HepG2 (cell line): ENCODE measurements at regions not wholly inside any gene's neighbourhood (a gene's known extent, or its start where the extent isn't known, plus 50 kb on each side); places are given as distances from the start of the nearest gene placed in this dataset.

Experiments
- ATAC-seq: fragments of 200-7000 bp; cut with Tn5 transposase; 3 replicates; pipeline ENCODE4 v1.9.1; 2020; ENCODE audit warnings: mild to moderate bottlenecking, moderate library complexity
- BruUV-seq: library from RNA; stranded (reverse); fragments of 400-500 nt; replicated peaks from 2 replicates; lab custom pipeline; 2021; lab: Mats Ljungman, UMichigan
- CTCF ChIA-PET: fragments of 300-600 bp; formaldehyde crosslinking; extraction: SDS; loops from one replicate; lab custom pipeline; 2021; ENCODE audit warnings: low total read pairs, inconsistent platforms, low intra/inter-chr PET ratio; lab: Yijun Ruan, JAX
- POLR2A ChIA-PET: fragments of 350-600 bp; sonication (Branson Sonifier 250); formaldehyde crosslinking; loops from one replicate; lab custom pipeline; 2020; ENCODE audit warnings: antibody characterized with exemption, inconsistent platforms; lab: Yijun Ruan, JAX
- DNase-seq: peaks from one replicate; pipeline ENCODE4 v3.0.0-alpha.2; 2015; ENCODE audit warnings: low spot score
- FAIRE-seq: peaks from 3 replicates; lab custom pipeline; 2011; peaks lifted over from hg19 to GRCh38; lab: Jason Lieb, UNC
- H2AFZ ChIP-seq: one replicate; pipeline ENCODE4 v1.6.1; 2011; ENCODE audit warnings: low read length, inconsistent platforms
- H3K27ac ChIP-seq: fragments of 300-600 bp; 3 replicates; pipeline ENCODE4 v1.8.0; 2011; ENCODE audit warnings: mixed run types, mild to moderate bottlenecking, mixed read lengths, low read length, inconsistent platforms; ENCODE audit not compliant: insufficient read depth; ENCODE audit errors: extremely low read length
- H3K27me3 ChIP-seq, 2 experiments: fragments of 200-600 bp in 1 of 2; 2 replicates in 1 of 2; 3 replicates in 1 of 2; pipeline versions ENCODE4 v1.6.0 to v1.8.0; 2011; ENCODE audit warnings: low read length in 2 of 2, mild to moderate bottlenecking in 2 of 2, moderate library complexity in 2 of 2, inconsistent platforms in 1 of 2; ENCODE audit not compliant: insufficient read depth in 2 of 2, control insufficient read depth in 1 of 2
- H3K36me3 ChIP-seq, 2 experiments: fragments of 200-600 bp in 1 of 2; replicated peaks in 1 of 2; 2 replicates in 1 of 2; 3 replicates in 1 of 2; pipeline versions ENCODE4 v1.5.1 to v1.8.0; 2011; ENCODE audit warnings: low read length in 2 of 2, inconsistent platforms in 1 of 2; ENCODE audit not compliant: insufficient read depth in 2 of 2, control insufficient read depth in 1 of 2
- H3K4me1 ChIP-seq: 2 replicates; pipeline ENCODE4 v1.5.1; 2012; ENCODE audit warnings: low read length, inconsistent platforms; ENCODE audit not compliant: insufficient read depth
- H3K4me2 ChIP-seq: 2 replicates; pipeline ENCODE4 v1.6.0; 2011; ENCODE audit warnings: low read depth, low read length, inconsistent platforms
- H3K4me3 ChIP-seq, 3 experiments: fragments of 200-600 bp in 1 of 3; sonication (generic), shearing (Covaris generic) in 1 of 3; replicated peaks in 1 of 3; 2 replicates each; pipeline ENCODE4 v1.5.1; 2011 to 2016; ENCODE audit warnings: low read length in 3 of 3, inconsistent platforms in 2 of 3, low read depth in 2 of 3, mild to moderate bottlenecking in 2 of 3, control low read depth in 1 of 3, mixed read lengths in 1 of 3; ENCODE audit not compliant: insufficient read depth in 1 of 3
- H3K79me2 ChIP-seq: one replicate; pipeline ENCODE4 v1.6.1; 2011; ENCODE audit warnings: low read length, inconsistent platforms; ENCODE audit not compliant: insufficient read depth
- H3K9ac ChIP-seq: 2 replicates; pipeline ENCODE4 v1.6.0; 2011; ENCODE audit warnings: mild to moderate bottlenecking, low read depth, low read length, inconsistent platforms; ENCODE audit not compliant: insufficient read depth
- H3K9me3 ChIP-seq: 2 replicates; pipeline ENCODE4 v1.5.1; 2012; ENCODE audit warnings: mild to moderate bottlenecking, low read length
- H4K20me1 ChIP-seq: 2 replicates; pipeline ENCODE4 v1.6.0; 2011; ENCODE audit warnings: inconsistent platforms, mild to moderate bottlenecking, low read length, moderate library complexity; ENCODE audit not compliant: insufficient read depth
- MBNL3 ChIP-seq: fragments of 250-450 bp; sonication (Bioruptor Pico); conservative IDR thresholded peaks from 2 replicates; pipeline ENCODE4 v1.8.0; 2022; ENCODE audit warnings: mild to moderate bottlenecking, inconsistent platforms
- RAD51 ChIP-seq: fragments of 450-650 bp; IDR thresholded peaks from 2 replicates; pipeline ENCODE4 v1.6.1; 2016; ENCODE audit warnings: borderline replicate concordance
- RFX1 ChIP-seq: fragments of 450-650 bp; IDR thresholded peaks from 2 replicates; pipeline ENCODE4 v1.6.1; 2017
- SMC3 ChIP-seq: IDR thresholded peaks from 2 replicates; pipeline ENCODE4 v1.6.1; 2011; ENCODE audit warnings: low read length, improper control_type of control experiment
- STAG1 ChIP-seq: sonication (generic); formaldehyde crosslinking; IDR thresholded peaks from 2 replicates; pipeline ENCODE4 v1.4.0; 2020; ENCODE audit warnings: missing genetic modification reagents
- XRCC5 ChIP-seq: fragments of 200-400 bp; formaldehyde crosslinking; optimal IDR thresholded peaks from 2 replicates; pipeline ENCODE3; 2017; ENCODE audit warnings: mild to moderate bottlenecking, low read length
- ZBTB38 ChIP-seq: sonication (generic); formaldehyde crosslinking; IDR thresholded peaks from 2 replicates; pipeline ENCODE4 v1.5.1; 2020; ENCODE audit warnings: mild to moderate bottlenecking, missing genetic modification reagents
- ZNF124 ChIP-seq: sonication (generic); formaldehyde crosslinking; IDR thresholded peaks from 2 replicates; pipeline ENCODE4 v1.4.0; 2020; ENCODE audit warnings: missing genetic modification reagents
- ZNF629 ChIP-seq: sonication (generic); formaldehyde crosslinking; conservative IDR thresholded peaks from 2 replicates; pipeline ENCODE4 v1.5.0; 2020; ENCODE audit warnings: missing genetic modification reagents
- WGBS: methylation state at CpG from one replicate; pipeline ENCODE4 v1.1.6; 2017; ENCODE audit warnings: low lambda C conversion rate; 5-methylcytosine and 5-hydroxymethylcytosine counted together
- in situ Hi-C: cut with HindIII; loops from 2 replicates; pipeline ENCODE4 v1.10.0; 2017; ENCODE audit warnings: low pct_unique_long_range_greater_than_20kb; ENCODE audit not compliant: extremely low pct_ligation_motif_present
- intact Hi-C: fragments of 100-400 bp; cut with micrococcal nuclease; formaldehyde crosslinking; loops from one replicate; pipeline ENCODE4 v1.10.0; 2022; ENCODE audit not compliant: unreplicated experiment
- TF ChIP-seq, protein P1 (sequence below): sonication (generic); formaldehyde crosslinking; IDR thresholded peaks from 2 replicates; pipeline ENCODE4 v1.5.0; 2020; ENCODE audit warnings: missing genetic modification reagents
- TF ChIP-seq, protein P2 (sequence below): sonication (generic); formaldehyde crosslinking; conservative IDR thresholded peaks from 2 replicates; pipeline ENCODE4 v1.8.1; 2023; ENCODE audit warnings: missing genetic modification reagents
- TF ChIP-seq, protein P3 (sequence below): sonication (generic); formaldehyde crosslinking; IDR thresholded peaks from 2 replicates; pipeline ENCODE4 v1.5.0; 2020; ENCODE audit warnings: mild to moderate bottlenecking, missing genetic modification reagents, moderate library complexity

DNA sequence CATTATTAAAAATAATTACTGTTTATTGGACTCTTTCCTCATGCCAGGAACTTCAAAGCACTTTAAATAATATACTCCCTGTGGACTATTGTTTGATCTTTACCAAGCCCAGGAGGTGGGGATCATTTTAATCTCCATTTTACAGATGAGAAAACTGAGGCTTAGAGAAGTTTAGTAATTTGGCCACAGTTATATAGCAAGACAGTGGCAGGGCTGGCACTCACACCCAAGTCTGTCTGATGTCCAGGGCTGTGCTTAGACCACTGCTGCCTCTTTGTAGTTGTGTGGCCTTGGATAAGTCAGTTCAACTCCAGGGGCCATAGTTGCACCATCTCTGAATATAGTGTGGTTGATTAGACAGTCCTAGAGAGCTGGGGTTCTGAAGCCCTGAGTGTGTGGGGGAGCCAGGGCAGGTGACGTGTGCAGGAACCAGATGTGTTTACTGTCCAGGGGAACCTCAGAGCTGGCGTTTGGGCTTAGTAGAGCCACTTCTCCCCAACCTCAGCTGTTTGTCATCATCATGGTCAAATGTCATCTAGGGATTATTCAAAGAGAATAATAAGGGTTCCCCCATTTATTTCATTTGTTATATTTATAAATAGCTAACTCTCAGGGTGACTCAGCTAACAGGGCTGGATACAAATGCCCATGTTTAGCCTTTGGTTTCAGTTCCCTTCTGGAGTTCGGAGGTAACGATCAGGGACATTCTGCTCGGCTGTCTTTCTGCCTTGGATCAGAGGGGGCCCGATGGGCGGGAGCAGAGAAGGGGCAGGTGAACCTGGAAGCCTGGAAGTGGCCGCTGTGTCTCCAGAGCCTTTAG is 68.0 kb downstream of the BOLA3 start:
- intact Hi-C loops (no loop called here), in situ Hi-C loops (no loop called here)
- DNase-seq (no peak), ATAC-seq (no peak), FAIRE-seq (no peak)
- Histone ChIP-seq H3K9me3 (no peaks in the 10 kb centered on the region), H3K36me3 (peaks cover 15 to 64% of the 10 kb centered on the region in 2 experiments), H3K27me3 (no peaks in the 10 kb centered on the region), H3K4me1 (no peaks in the 10 kb centered on the region), H3K4me2 (no peak overlapping the region), H3K9ac (no peak overlapping the region), H3K4me3 (no peak overlapping the region), H2AFZ (no peak overlapping the region), H3K27ac (no peak overlapping the region), H3K79me2 (no peaks in the 10 kb centered on the region), H4K20me1 (no peaks in the 10 kb centered on the region)
- WGBS = 97% methylated on average over 8 of the region's 8 CpGs
- TF ChIP-seq RAD51 (no peak), ZNF629 (CRISPR knock-in tag) (peak; percentile 67), ZNF124 (CRISPR knock-in tag) (no peak), RFX1 (no peak), MBNL3 (CRISPR knock-in tag) (no peak)
- TF ChIP-seq, protein P1, sequence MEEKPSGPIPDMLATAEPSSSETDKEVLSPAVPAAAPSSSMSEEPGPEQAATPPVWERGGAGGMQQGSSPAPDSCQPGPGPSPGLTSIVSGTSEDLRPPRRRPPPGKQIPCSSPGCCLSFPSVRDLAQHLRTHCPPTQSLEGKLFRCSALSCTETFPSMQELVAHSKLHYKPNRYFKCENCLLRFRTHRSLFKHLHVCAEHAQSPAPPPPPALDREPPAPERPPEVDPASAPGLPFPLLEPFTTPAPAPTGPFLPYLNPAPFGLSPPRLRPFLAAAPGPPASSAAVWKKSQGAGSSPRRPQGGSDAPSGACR (CRISPR knock-in tag) = no peak
- BruUV-seq = no TSS peak
- ChIA-PET CTCF (no interaction called here), POLR2A (no interaction called here)

DNA sequence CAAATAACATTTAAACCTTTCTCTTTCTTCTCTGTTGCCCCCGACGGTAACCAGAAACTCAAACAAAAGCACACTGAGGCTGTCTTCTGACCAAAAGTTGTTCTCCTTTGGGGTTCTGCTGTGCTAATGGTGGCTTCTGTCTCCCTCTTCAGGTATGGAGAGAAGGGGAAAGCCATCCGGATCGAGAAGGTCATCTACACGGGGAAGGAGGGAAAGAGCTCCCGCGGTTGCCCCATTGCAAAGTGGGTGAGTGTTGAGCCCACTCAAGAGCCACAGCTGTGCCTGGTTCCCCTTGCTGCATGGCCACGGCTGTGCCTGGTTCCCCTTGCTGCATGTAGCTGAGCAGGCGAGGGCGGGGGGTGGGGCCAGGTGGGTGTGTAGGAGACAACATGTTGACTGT is 67.4 kb downstream of the BOLA3 start:
- DNase-seq = no peak
- no peaks in the 10 kb centered on the region for H3K4me1 ChIP-seq
- H3K4me3 ChIP-seq = no peak overlapping the region
- no peak overlapping the region for H2AFZ ChIP-seq
- in situ Hi-C loops (no loop called here), intact Hi-C loops (no loop called here)
- H4K20me1 ChIP-seq = no peaks in the 10 kb centered on the region
- CTCF ChIA-PET = no interaction called here
- H3K4me2 ChIP-seq = no peak overlapping the region
- H3K9ac ChIP-seq = no peak overlapping the region
- H3K27ac ChIP-seq = no peak overlapping the region
- POLR2A ChIA-PET = no interaction called here
- no peaks in the 10 kb centered on the region for H3K9me3 ChIP-seq
- H3K36me3 ChIP-seq = peaks cover 15 to 66% of the 10 kb centered on the region in 2 experiments
- no peaks in the 10 kb centered on the region for H3K27me3 ChIP-seq
- peak; percentile 51 for TF ChIP-seq SMC3
- peak; percentile 55 for TF ChIP-seq ZBTB38 (CRISPR knock-in tag)
- TF ChIP-seq, protein P2, sequence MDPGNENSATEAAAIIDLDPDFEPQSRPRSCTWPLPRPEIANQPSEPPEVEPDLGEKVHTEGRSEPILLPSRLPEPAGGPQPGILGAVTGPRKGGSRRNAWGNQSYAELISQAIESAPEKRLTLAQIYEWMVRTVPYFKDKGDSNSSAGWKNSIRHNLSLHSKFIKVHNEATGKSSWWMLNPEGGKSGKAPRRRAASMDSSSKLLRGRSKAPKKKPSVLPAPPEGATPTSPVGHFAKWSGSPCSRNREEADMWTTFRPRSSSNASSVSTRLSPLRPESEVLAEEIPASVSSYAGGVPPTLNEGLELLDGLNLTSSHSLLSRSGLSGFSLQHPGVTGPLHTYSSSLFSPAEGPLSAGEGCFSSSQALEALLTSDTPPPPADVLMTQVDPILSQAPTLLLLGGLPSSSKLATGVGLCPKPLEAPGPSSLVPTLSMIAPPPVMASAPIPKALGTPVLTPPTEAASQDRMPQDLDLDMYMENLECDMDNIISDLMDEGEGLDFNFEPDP = no peak
- no peak for TF ChIP-seq XRCC5
- TF ChIP-seq, protein P3, sequence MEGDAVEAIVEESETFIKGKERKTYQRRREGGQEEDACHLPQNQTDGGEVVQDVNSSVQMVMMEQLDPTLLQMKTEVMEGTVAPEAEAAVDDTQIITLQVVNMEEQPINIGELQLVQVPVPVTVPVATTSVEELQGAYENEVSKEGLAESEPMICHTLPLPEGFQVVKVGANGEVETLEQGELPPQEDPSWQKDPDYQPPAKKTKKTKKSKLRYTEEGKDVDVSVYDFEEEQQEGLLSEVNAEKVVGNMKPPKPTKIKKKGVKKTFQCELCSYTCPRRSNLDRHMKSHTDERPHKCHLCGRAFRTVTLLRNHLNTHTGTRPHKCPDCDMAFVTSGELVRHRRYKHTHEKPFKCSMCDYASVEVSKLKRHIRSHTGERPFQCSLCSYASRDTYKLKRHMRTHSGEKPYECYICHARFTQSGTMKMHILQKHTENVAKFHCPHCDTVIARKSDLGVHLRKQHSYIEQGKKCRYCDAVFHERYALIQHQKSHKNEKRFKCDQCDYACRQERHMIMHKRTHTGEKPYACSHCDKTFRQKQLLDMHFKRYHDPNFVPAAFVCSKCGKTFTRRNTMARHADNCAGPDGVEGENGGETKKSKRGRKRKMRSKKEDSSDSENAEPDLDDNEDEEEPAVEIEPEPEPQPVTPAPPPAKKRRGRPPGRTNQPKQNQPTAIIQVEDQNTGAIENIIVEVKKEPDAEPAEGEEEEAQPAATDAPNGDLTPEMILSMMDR (CRISPR knock-in tag) = peak; percentile 56
- TF ChIP-seq STAG1 (CRISPR knock-in tag) = peak; percentile 60
- 0 out of 3 replicates have a peak, but pooled peaks have one; percentile 25 for ATAC-seq
- H3K79me2 ChIP-seq = no peaks in the 10 kb centered on the region
- no TSS peak for BruUV-seq
- no peak for FAIRE-seq
- 92% methylated on average over 10 of the region's 10 CpGs for WGBS
